HEK293T (cell line): ENCODE measurements at regions not wholly inside any gene's neighbourhood (a gene's known extent, or its start where the extent isn't known, plus 50 kb on each side); places are given as distances from the start of the nearest gene placed in this dataset.
A peak's percentile ranks its signal among the peaks of the same experiment; 100 is the strongest.
"Not testable (repeated sequence)": the region's sequence is repeated elsewhere in the genome, so short reads cannot be mapped to it uniquely, and the experiment has no call there.

ENCODE experiments used
- CTCF ChIA-PET: fragments of 350-600 bp; formaldehyde crosslinking; extraction: SDS; loops from one replicate; lab custom pipeline; 2021; ENCODE audit warnings: antibody characterized with exemption, inconsistent platforms; lab: Yijun Ruan, JAX
- POLR2A ChIA-PET: fragments of 350-600 bp; formaldehyde crosslinking; extraction: SDS; loops from one replicate; lab custom pipeline; 2020; ENCODE audit warnings: antibody characterized with exemption, inconsistent platforms; lab: Yijun Ruan, JAX
- DNase-seq: peaks from one replicate; pipeline ENCODE4 v3.0.0; 2012; ENCODE audit warnings: mixed read lengths; ENCODE audit errors: extremely low spot score
- ARNT ChIP-seq: fragments of 450-650 bp; IDR thresholded peaks from 2 replicates; pipeline ENCODE4 v1.6.1; 2017; ENCODE audit warnings: mild to moderate bottlenecking
- BHLHE40 ChIP-seq: fragments of 450-650 bp; IDR thresholded peaks from 2 replicates; pipeline ENCODE4 v1.6.1; 2016; ENCODE audit warnings: mild to moderate bottlenecking, moderate library complexity, borderline replicate concordance
- CTBP1 ChIP-seq: fragments of 450-650 bp; IDR thresholded peaks from 2 replicates; pipeline ENCODE4 v1.6.1; 2016; ENCODE audit warnings: borderline replicate concordance
- ELF4 ChIP-seq: fragments of 450-650 bp; IDR thresholded peaks from 2 replicates; pipeline ENCODE4 v1.6.1; 2017; ENCODE audit warnings: antibody characterized with exemption
- FOXA1 ChIP-seq: fragments of 450-650 bp; IDR thresholded peaks from 2 replicates; pipeline ENCODE4 v1.6.1; 2016; ENCODE audit warnings: mild to moderate bottlenecking
- FOXK2 ChIP-seq: fragments of 450-650 bp; IDR thresholded peaks from 2 replicates; pipeline ENCODE4 v1.6.1; 2016; ENCODE audit warnings: mild to moderate bottlenecking
- FOXM1 ChIP-seq: fragments of 450-650 bp; IDR thresholded peaks from 2 replicates; pipeline ENCODE4 v1.6.1; 2017; ENCODE audit warnings: mild to moderate bottlenecking, borderline replicate concordance
- HDGF ChIP-seq: fragments of 450-650 bp; IDR thresholded peaks from 2 replicates; pipeline ENCODE4 v1.6.1; 2017; ENCODE audit warnings: antibody characterized with exemption, borderline replicate concordance
- L3MBTL2 ChIP-seq: fragments of 450-650 bp; conservative IDR thresholded peaks from 2 replicates; pipeline ENCODE4 v1.6.1; 2016; ENCODE audit warnings: mild to moderate bottlenecking
- LEF1 ChIP-seq: fragments of 450-650 bp; IDR thresholded peaks from 2 replicates; pipeline ENCODE4 v1.6.1; 2017; ENCODE audit warnings: mild to moderate bottlenecking, borderline replicate concordance
- NFRKB ChIP-seq: fragments of 450-650 bp; IDR thresholded peaks from 2 replicates; pipeline ENCODE4 v1.6.1; 2016; ENCODE audit warnings: mild to moderate bottlenecking, moderate library complexity
- PKNOX1 ChIP-seq: fragments of 450-650 bp; IDR thresholded peaks from 2 replicates; pipeline ENCODE4 v1.6.1; 2016
- SP1 ChIP-seq: fragments of 450-650 bp; IDR thresholded peaks from 2 replicates; pipeline ENCODE4 v1.6.1; 2017
- SUZ12 ChIP-seq: fragments of 450-650 bp; IDR thresholded peaks from 2 replicates; pipeline ENCODE4 v1.6.1; 2016; ENCODE audit warnings: mild to moderate bottlenecking
- TARDBP ChIP-seq: fragments of 450-650 bp; IDR thresholded peaks from 2 replicates; pipeline ENCODE4 v1.6.1; 2016
- ZNF384 ChIP-seq: fragments of 450-650 bp; IDR thresholded peaks from 2 replicates; pipeline ENCODE4 v1.6.1; 2016

GRCh38 chr7:98731651-98732050, 114.6 kb downstream of the NPTX2 start:
- CTCF ChIA-PET: interaction anchor here (0.6 to 1.8 kb wide), 2 partner anchors 13 to 14 kb away, joined by 3 to 5 read pairs; no protein-coding TSS in a partner anchor
- DNase-seq: no peak

GRCh38 chr7:98733036-98733435, 116.0 kb downstream of the NPTX2 start:
- ChIA-PET CTCF (no interaction called here), POLR2A (no interaction called here)
- TF ChIP-seq ELF4: no peak
- no peak for TF ChIP-seq FOXM1
- TF ChIP-seq HDGF: no peak
- no peak for TF ChIP-seq FOXA1
- no peak for TF ChIP-seq CTBP1
- no peak for TF ChIP-seq ARNT
- no peak for TF ChIP-seq SUZ12
- TF ChIP-seq SP1: no peak
- no peak for TF ChIP-seq NFRKB
- TF ChIP-seq BHLHE40: no peak
- TF ChIP-seq FOXK2: no peak
- TF ChIP-seq L3MBTL2: no peak
- TF ChIP-seq PKNOX1: no peak
- TF ChIP-seq TARDBP: no peak
- no peak for TF ChIP-seq ZNF384
- no peak for TF ChIP-seq LEF1
- DNase-seq: peak; percentile 81

More at GRCh38 chr7:98731651-98732050, 114.6 kb downstream of the NPTX2 start:
- POLR2A ChIA-PET: no interaction called here
- no peak for TF ChIP-seq SUZ12
- TF ChIP-seq HDGF: no peak
- no peak for TF ChIP-seq TARDBP
- no peak for TF ChIP-seq LEF1
- TF ChIP-seq CTBP1: no peak

GRCh38 chr7:98735801-98736200, 118.7 kb downstream of the NPTX2 start:
- TF ChIP-seq LEF1 (no peak), TARDBP (no peak), ARNT (no peak), SP1 (no peak), L3MBTL2 (no peak), CTBP1 (no peak), SUZ12 (no peak), PKNOX1 (no peak), BHLHE40 (no peak), NFRKB (no peak)
- CTCF ChIA-PET: interaction anchor here (0.6 to 2.0 kb wide), 3 partner anchors 8 to 1219 kb away, joined by 3 to 10 read pairs (median 3); no protein-coding TSS in a partner anchor
- no peak for DNase-seq
- POLR2A ChIA-PET: no interaction called here

- DNase-seq, POLR2A ChIA-PET: not testable (repeated sequence)
- CTCF ChIA-PET: interaction anchor here (0.6 to 2.0 kb wide), 2 partner anchors 9 to 92 kb away, joined by 7 to 10 read pairs; no protein-coding TSS in a partner anchor
Observed at GRCh38 chr7:98736461-98736860, 119.4 kb downstream of the NPTX2 start.

- ChIA-PET CTCF (interaction anchor here (0.6 to 2.0 kb wide), 2 partner anchors 8 to 92 kb away, joined by 7 to 10 read pairs; no protein-coding TSS in a partner anchor), POLR2A (no interaction called here)
- TF ChIP-seq FOXM1 (no peak), FOXK2 (no peak), LEF1 (no peak), SUZ12 (no peak), BHLHE40 (no peak)
- DNase-seq: no peak
Observed at GRCh38 chr7:98737176-98737575, 120.1 kb downstream of the NPTX2 start.

- ChIA-PET POLR2A (no interaction called here), CTCF (no interaction called here)
- TF ChIP-seq BHLHE40 (no peak), HDGF (no peak), ELF4 (no peak), TARDBP (no peak), NFRKB (no peak), L3MBTL2 (no peak), CTBP1 (no peak), SP1 (no peak), FOXM1 (no peak), FOXK2 (no peak), FOXA1 (no peak), PKNOX1 (no peak), ZNF384 (no peak), LEF1 (no peak)
- DNase-seq: no peak
Observed at GRCh38 chr7:98740643-98741042, 123.6 kb downstream of the NPTX2 start.

GRCh38 chr7:98745722-98746318, 124.0 kb downstream of the TMEM130 start:
- ChIA-PET CTCF (interaction anchor here (0.5 to 2.1 kb wide), 33 partner anchors 9 to 1443 kb away, joined by 3 to 17 read pairs (median 4); partner anchors contain the start of gene BAIAP2L1), POLR2A (no interaction called here)
- peak; percentile 81 for DNase-seq
- TF ChIP-seq LEF1 (no peak), TARDBP (no peak), NFRKB (no peak), BHLHE40 (no peak)
